ENCODE measurements at regions not wholly inside any gene's neighbourhood (a gene's known extent, or its start where the extent isn't known, plus 50 kb on each side); places are given as distances from the start of the nearest gene placed in this dataset.

DNA sequence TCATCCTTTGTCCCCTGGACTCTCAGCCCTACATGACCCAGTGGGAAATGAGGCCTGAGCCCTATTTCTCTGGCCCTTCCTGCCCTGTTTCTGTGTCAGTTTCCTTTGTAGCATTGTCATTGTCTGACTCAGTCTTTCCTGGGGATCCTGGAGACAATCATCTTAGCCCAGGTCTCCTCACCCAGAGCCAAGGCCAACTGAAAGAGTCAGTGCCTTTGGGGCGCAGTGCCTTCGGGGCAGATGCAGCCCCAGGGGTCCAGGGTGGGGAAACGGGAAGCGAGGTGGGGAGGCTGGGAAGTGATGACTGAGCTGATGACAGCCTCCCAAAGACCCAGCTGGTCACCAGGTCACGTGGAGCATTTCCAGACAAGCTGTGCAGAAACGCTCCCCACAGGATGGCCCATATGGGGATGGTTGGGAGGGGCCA lies 93.3 kb upstream of the SULF2 start:
- no peaks in the 10 kb centered on the region for H3K9me3 ChIP-seq (ENCODE audit: control insufficient read depth, insufficient read depth, low read length)
- no peak overlapping the region for H3K27ac ChIP-seq (ENCODE audit: low read depth, low read length)
- H3K4me2 ChIP-seq (ENCODE audit: low read length), result no peak overlapping the region
- 0 out of 2 replicates have a peak, but pooled peaks cover 3% of the 10 kb centered on the region for H3K27me3 ChIP-seq (ENCODE audit: control insufficient read depth, low read length)
- no peaks in the 10 kb centered on the region for H3K79me2 ChIP-seq (ENCODE audit: control insufficient read depth, low read length)
- H4K20me1 ChIP-seq (ENCODE audit: control insufficient read depth, insufficient read depth, low read depth, low read length), result no peaks in the 10 kb centered on the region
- TF ChIP-seq EZH2phosphoT487 (IDR thresholded peaks at IDR 0.05; ENCODE audit: borderline replicate concordance, low read length) (no peak), CTCF (IDR thresholded peaks at IDR 0.05; ENCODE audit: low read depth, low read length, poor library complexity, severe bottlenecking) (no peak)
- no peaks in the 10 kb centered on the region for H3K4me1 ChIP-seq (ENCODE audit: control insufficient read depth, low read length)
- no peaks in the 10 kb centered on the region for H3F3A ChIP-seq (ENCODE audit: control insufficient read depth, insufficient read depth)
- H3K4me3 ChIP-seq (ENCODE audit: low read length), result no peak overlapping the region
- no peaks in the 10 kb centered on the region for H3K9me2 ChIP-seq (replicated peaks; ENCODE audit: control insufficient read depth, low read length)
- no peaks in the 10 kb centered on the region for H3K36me3 ChIP-seq (ENCODE audit: control insufficient read depth, low read length)

GRCh38 chr20:47876311-47877088 lies 91.2 kb upstream of the SULF2 start:
- Histone ChIP-seq H3K4me1 (ENCODE audit: control insufficient read depth, low read length) (no peaks in the 10 kb centered on the region), H3K9me2 (replicated peaks; ENCODE audit: control insufficient read depth, low read length) (no peaks in the 10 kb centered on the region), H3K27ac (ENCODE audit: low read depth, low read length) (no peak overlapping the region), H3K27me3 (ENCODE audit: control insufficient read depth, low read length) (0 out of 2 replicates have a peak, but pooled peaks cover 3% of the 10 kb centered on the region), H3F3A (ENCODE audit: control insufficient read depth, insufficient read depth) (no peaks in the 10 kb centered on the region), H3K4me2 (ENCODE audit: low read length) (no peak overlapping the region), H3K9me3 (ENCODE audit: control insufficient read depth, insufficient read depth, low read length) (no peaks in the 10 kb centered on the region), H3K79me2 (ENCODE audit: control insufficient read depth, low read length) (no peaks in the 10 kb centered on the region), H3K4me3 (ENCODE audit: low read length) (no peak overlapping the region), H3K36me3 (ENCODE audit: control insufficient read depth, low read length) (no peaks in the 10 kb centered on the region), H4K20me1 (ENCODE audit: control insufficient read depth, insufficient read depth, low read depth, low read length) (no peaks in the 10 kb centered on the region)
- TF ChIP-seq CTCF (IDR thresholded peaks at IDR 0.05; ENCODE audit: low read depth, low read length, poor library complexity, severe bottlenecking) (no peak), EZH2phosphoT487 (IDR thresholded peaks at IDR 0.05; ENCODE audit: borderline replicate concordance, low read length) (no peak)

DNA sequence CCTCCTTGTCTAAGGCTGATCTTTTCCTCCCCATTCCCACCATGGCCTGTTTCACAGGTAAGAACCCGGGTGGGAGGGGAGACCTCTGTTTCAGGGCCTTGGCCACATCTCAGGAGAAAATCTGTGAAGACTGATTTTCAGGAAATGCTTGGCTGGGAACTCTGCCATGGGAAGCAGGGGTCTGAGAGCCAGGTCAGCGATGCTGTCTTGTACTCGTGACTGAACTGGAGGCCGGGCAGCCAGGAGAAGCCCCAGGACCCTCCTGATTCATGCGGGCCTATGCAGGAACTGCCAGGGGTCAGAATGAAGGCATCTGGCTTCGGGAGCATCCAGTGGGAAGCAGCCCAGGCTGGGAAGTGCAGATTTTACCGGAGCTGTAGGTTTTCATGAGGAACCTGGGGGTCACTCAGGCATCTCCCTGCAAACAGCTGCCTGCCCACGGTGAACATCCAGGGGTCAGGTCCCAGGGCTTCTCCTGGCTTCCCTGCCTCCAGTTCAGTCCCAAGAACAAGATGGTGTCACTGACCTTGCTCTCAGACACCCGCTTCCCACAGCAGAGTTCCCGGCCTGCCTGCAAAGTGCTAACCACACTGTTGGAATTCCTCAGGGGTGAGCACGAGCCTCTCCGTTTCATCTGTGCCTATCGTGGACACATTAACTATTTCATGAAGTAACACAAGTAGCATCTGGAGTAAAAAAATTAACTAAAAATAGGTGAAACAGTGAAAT lies 90.2 kb upstream of the SULF2 start:
- Histone ChIP-seq H3K9me2 (replicated peaks; ENCODE audit: control insufficient read depth, low read length) (no peaks in the 10 kb centered on the region), H3K4me2 (ENCODE audit: low read length) (no peak overlapping the region), H3K4me1 (ENCODE audit: control insufficient read depth, low read length) (no peaks in the 10 kb centered on the region), H3K4me3 (ENCODE audit: low read length) (no peak overlapping the region), H4K20me1 (ENCODE audit: control insufficient read depth, insufficient read depth, low read depth, low read length) (no peaks in the 10 kb centered on the region), H3F3A (ENCODE audit: control insufficient read depth, insufficient read depth) (no peaks in the 10 kb centered on the region), H3K27ac (ENCODE audit: low read depth, low read length) (no peak overlapping the region), H3K36me3 (ENCODE audit: control insufficient read depth, low read length) (no peaks in the 10 kb centered on the region), H3K27me3 (ENCODE audit: control insufficient read depth, low read length) (0 out of 2 replicates have a peak, but pooled peaks cover 3% of the 10 kb centered on the region), H3K9me3 (ENCODE audit: control insufficient read depth, insufficient read depth, low read length) (no peaks in the 10 kb centered on the region), H3K79me2 (ENCODE audit: control insufficient read depth, low read length) (no peaks in the 10 kb centered on the region)
- TF ChIP-seq CTCF (IDR thresholded peaks at IDR 0.05; ENCODE audit: low read depth, low read length, poor library complexity, severe bottlenecking) (no peak), EZH2phosphoT487 (IDR thresholded peaks at IDR 0.05; ENCODE audit: borderline replicate concordance, low read length) (no peak)
